ENCODE measurements at regions not wholly inside any gene's neighbourhood (a gene's known extent, or its start where the extent isn't known, plus 50 kb on each side); places are given as distances from the start of the nearest gene placed in this dataset.

DNA sequence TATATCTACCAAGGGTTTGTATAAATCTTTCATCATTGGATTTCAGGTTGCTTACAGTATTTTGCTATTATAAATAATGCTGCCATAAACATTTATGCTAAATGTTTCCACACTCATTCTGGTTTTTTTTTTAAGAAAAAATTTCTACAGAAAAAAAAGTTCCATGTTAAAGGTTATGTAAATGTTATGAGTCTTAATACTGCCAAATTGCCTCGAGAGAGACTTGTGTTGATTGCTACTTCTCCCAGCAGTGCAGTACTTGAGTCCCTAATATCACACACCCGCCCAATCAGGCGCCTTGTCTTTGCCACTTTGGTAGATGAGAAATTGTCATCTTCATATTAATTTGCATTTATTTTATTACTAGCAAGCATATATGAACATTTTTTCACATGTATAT lies 96.7 kb upstream of the TMEM26 start:
- Histone ChIP-seq H3K4me3 (ENCODE audit: low read length) (no peak overlapping the region), H2AFZ (ENCODE audit: low read depth, low read length) (no peak overlapping the region), H3K27ac (ENCODE audit: low read length) (no peak overlapping the region), H3K27me3 (ENCODE audit: low read depth, low read length) (no peaks in the 10 kb centered on the region), H3K9ac (ENCODE audit: low read length) (no peak overlapping the region), H3K4me2 (ENCODE audit: low read length) (no peak overlapping the region), H3K9me3 (ENCODE audit: insufficient read depth, low read length) (no peaks in the 10 kb centered on the region), H3K4me1 (ENCODE audit: low read length) (no peaks in the 10 kb centered on the region), H3K79me2 (ENCODE audit: low read length) (no peaks in the 10 kb centered on the region), H4K20me1 (ENCODE audit: insufficient read depth, low read length) (no peaks in the 10 kb centered on the region), H3K36me3 (replicated peaks; ENCODE audit: low read depth, low read length) (no peaks in the 10 kb centered on the region)
- TF ChIP-seq CTCF (IDR thresholded peaks at IDR 0.05; ENCODE audit: low read depth, low read length), result no peak
- TF ChIP-seq EZH2phosphoT487 (IDR thresholded peaks at IDR 0.05; ENCODE audit: low read depth), result no peak

DNA sequence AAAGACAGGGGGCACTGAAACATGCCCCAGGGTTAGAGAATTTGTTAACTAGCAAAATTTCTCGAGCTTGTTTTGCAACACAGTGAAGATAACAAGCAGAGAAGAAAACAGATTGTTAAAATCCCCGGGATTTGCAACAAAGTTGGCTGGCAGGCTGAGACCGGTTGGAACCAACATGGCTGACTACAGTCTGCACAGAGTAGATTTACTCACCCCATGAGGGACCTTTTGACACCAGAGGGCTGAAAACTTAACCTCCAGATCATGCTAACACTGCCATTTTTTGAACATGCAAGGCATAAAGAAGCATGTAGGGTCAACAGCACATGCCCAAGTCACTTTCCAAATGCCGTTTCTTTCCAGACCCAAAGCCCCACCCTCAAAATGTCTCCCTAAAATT lies 95.2 kb upstream of the TMEM26 start:
- Histone ChIP-seq H3K36me3 (replicated peaks; ENCODE audit: low read depth, low read length) (no peaks in the 10 kb centered on the region), H3K4me2 (ENCODE audit: low read length) (no peak overlapping the region), H4K20me1 (ENCODE audit: insufficient read depth, low read length) (no peaks in the 10 kb centered on the region), H3K9ac (ENCODE audit: low read length) (no peak overlapping the region), H2AFZ (ENCODE audit: low read depth, low read length) (no peak overlapping the region), H3K4me1 (ENCODE audit: low read length) (no peaks in the 10 kb centered on the region), H3K79me2 (ENCODE audit: low read length) (no peaks in the 10 kb centered on the region), H3K27me3 (ENCODE audit: low read depth, low read length) (no peaks in the 10 kb centered on the region), H3K9me3 (ENCODE audit: insufficient read depth, low read length) (no peaks in the 10 kb centered on the region), H3K27ac (ENCODE audit: low read length) (no peak overlapping the region), H3K4me3 (ENCODE audit: low read length) (no peak overlapping the region)
- TF ChIP-seq CTCF (IDR thresholded peaks at IDR 0.05; ENCODE audit: low read depth, low read length), result no peak
- TF ChIP-seq EZH2phosphoT487 (IDR thresholded peaks at IDR 0.05; ENCODE audit: low read depth), result no peak

DNA sequence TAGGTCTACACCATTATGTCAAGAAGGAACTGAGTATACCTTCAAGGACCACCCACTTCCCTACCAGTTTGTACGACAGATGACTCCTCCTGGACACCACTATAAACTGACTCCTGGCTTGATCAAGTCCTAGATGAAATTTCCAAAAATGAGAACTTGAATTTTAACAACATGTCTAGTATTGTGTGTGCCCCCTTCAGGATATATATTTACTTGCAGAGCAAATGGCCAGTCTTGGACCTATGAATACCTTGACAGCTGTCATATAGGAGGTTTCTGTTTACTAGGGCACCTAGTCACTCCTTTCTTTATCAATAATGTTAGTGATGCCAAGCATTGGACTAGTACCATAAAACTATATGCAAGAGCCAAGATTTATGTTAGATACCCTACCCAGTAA lies 94.1 kb upstream of the TMEM26 start:
- no peaks in the 10 kb centered on the region for H3K9me3 ChIP-seq (ENCODE audit: insufficient read depth, low read length)
- H3K4me1 ChIP-seq (ENCODE audit: low read length), result no peaks in the 10 kb centered on the region
- no peak overlapping the region for H3K9ac ChIP-seq (ENCODE audit: low read length)
- no peaks in the 10 kb centered on the region for H3K27me3 ChIP-seq (ENCODE audit: low read depth, low read length)
- H2AFZ ChIP-seq (ENCODE audit: low read depth, low read length), result no peak overlapping the region
- no peak overlapping the region for H3K4me2 ChIP-seq (ENCODE audit: low read length)
- no peaks in the 10 kb centered on the region for H3K79me2 ChIP-seq (ENCODE audit: low read length)
- no peak overlapping the region for H3K4me3 ChIP-seq (ENCODE audit: low read length)
- TF ChIP-seq CTCF (IDR thresholded peaks at IDR 0.05; ENCODE audit: low read depth, low read length) (no peak), EZH2phosphoT487 (IDR thresholded peaks at IDR 0.05; ENCODE audit: low read depth) (no peak)
- H3K27ac ChIP-seq (ENCODE audit: low read length), result no peak overlapping the region
- H3K36me3 ChIP-seq (replicated peaks; ENCODE audit: low read depth, low read length), result no peaks in the 10 kb centered on the region
- no peaks in the 10 kb centered on the region for H4K20me1 ChIP-seq (ENCODE audit: insufficient read depth, low read length)

DNA sequence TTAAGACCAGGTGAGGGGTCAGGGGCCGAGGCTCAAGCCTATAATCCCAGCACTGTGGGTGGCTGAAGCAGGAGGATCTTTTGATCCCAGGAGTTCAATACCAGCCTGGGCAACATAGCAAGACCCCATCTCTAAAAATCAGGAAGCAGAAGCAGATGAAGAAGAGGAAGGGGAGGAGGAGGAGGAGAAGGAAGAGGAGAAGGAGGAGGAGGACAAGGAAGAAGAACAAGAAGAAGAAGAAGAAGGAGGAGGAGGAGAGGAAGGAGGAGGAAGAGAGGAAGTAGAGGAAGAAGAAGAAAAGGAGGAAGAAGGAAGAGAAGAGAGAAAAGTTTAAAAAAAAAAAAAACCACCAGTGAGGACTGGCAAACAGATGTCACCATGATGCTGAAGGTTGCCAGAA lies 92.0 kb upstream of the TMEM26 start:
- no peaks in the 10 kb centered on the region for H3K9me3 ChIP-seq (ENCODE audit: insufficient read depth, low read length)
- no peak overlapping the region for H3K27ac ChIP-seq (ENCODE audit: low read length)
- no peak overlapping the region for H2AFZ ChIP-seq (ENCODE audit: low read depth, low read length)
- H4K20me1 ChIP-seq (ENCODE audit: insufficient read depth, low read length), result no peaks in the 10 kb centered on the region
- no peaks in the 10 kb centered on the region for H3K36me3 ChIP-seq (replicated peaks; ENCODE audit: low read depth, low read length)
- no peak overlapping the region for H3K9ac ChIP-seq (ENCODE audit: low read length)
- H3K4me3 ChIP-seq (ENCODE audit: low read length), result no peak overlapping the region
- H3K4me1 ChIP-seq (ENCODE audit: low read length), result no peaks in the 10 kb centered on the region
- no peaks in the 10 kb centered on the region for H3K27me3 ChIP-seq (ENCODE audit: low read depth, low read length)
- no peak overlapping the region for H3K4me2 ChIP-seq (ENCODE audit: low read length)
- no peaks in the 10 kb centered on the region for H3K79me2 ChIP-seq (ENCODE audit: low read length)
- TF ChIP-seq CTCF (IDR thresholded peaks at IDR 0.05; ENCODE audit: low read depth, low read length), result no peak
- TF ChIP-seq EZH2phosphoT487 (IDR thresholded peaks at IDR 0.05; ENCODE audit: low read depth), result no peak
